ENCODE measurements at regions not wholly inside any gene's neighbourhood (a gene's known extent, or its start where the extent isn't known, plus 50 kb on each side); places are given as distances from the start of the nearest gene placed in this dataset.

GRCh38 chrX:34778916-34779315 lies 121.8 kb upstream of the TMEM47 start:
- no peak for DNase-seq (ENCODE audit: low read depth in 1 of 2, low spot score in 1 of 2)
- H3K4me3 ChIP-seq (replicated peaks; ENCODE audit: insufficient read depth, low read length), result no peak overlapping the region
- TF ChIP-seq CTCF (IDR thresholded peaks at IDR 0.05; ENCODE audit: insufficient read depth, low read length), result no peak
- no peak for TF ChIP-seq REST (IDR thresholded peaks at IDR 0.05; ENCODE audit: insufficient replicate concordance, low read depth)
- no peak for TF ChIP-seq GABPA (IDR thresholded peaks at IDR 0.05; ENCODE audit: low read depth)
- H3K27me3 ChIP-seq (ENCODE audit: insufficient read depth, poor library complexity, severe bottlenecking), result no peaks in the 10 kb centered on the region
- H3K27ac ChIP-seq (replicated peaks), result no peak overlapping the region

GRCh38 chrX:34790026-34790425 lies 132.9 kb upstream of the TMEM47 start:
- TF ChIP-seq GABPA (IDR thresholded peaks at IDR 0.05; ENCODE audit: low read depth) (no peak), REST (IDR thresholded peaks at IDR 0.05; ENCODE audit: insufficient replicate concordance, low read depth) (no peak), CTCF (IDR thresholded peaks at IDR 0.05; ENCODE audit: insufficient read depth, low read length) (no peak), SPI1 (IDR thresholded peaks at IDR 0.05; ENCODE audit: borderline replicate concordance, low read depth) (no peak), POLR2AphosphoS5 (IDR thresholded peaks at IDR 0.05; ENCODE audit: low read depth) (no peak)

GRCh38 chrX:34805951-34806350 lies 136.6 kb upstream of the FAM47B start:
- no peak overlapping the region for H3K27ac ChIP-seq (replicated peaks)
- no peaks in the 10 kb centered on the region for H3K27me3 ChIP-seq (ENCODE audit: insufficient read depth, poor library complexity, severe bottlenecking)
- no peak for TF ChIP-seq POLR2AphosphoS5 (IDR thresholded peaks at IDR 0.05; ENCODE audit: low read depth)
- TF ChIP-seq CTCF (IDR thresholded peaks at IDR 0.05; ENCODE audit: insufficient read depth, low read length), result no peak
- no peak for TF ChIP-seq SPI1 (IDR thresholded peaks at IDR 0.05; ENCODE audit: borderline replicate concordance, low read depth)
- TF ChIP-seq REST (IDR thresholded peaks at IDR 0.05; ENCODE audit: insufficient replicate concordance, low read depth), result no peak
- no peak for TF ChIP-seq GABPA (IDR thresholded peaks at IDR 0.05; ENCODE audit: low read depth)
- no peak for DNase-seq (ENCODE audit: low read depth in 1 of 2, low spot score in 1 of 2)
- no peak overlapping the region for H3K4me3 ChIP-seq (replicated peaks; ENCODE audit: insufficient read depth, low read length)

More at GRCh38 chrX:34790026-34790425, 132.9 kb upstream of the TMEM47 start:
- DNase-seq (ENCODE audit: low read depth in 1 of 2, low spot score in 1 of 2), result no peak
- H3K27me3 ChIP-seq (ENCODE audit: insufficient read depth, poor library complexity, severe bottlenecking), result no peaks in the 10 kb centered on the region
- no peak overlapping the region for H3K27ac ChIP-seq (replicated peaks)
- H3K4me3 ChIP-seq (replicated peaks; ENCODE audit: insufficient read depth, low read length), result no peak overlapping the region

Measured in HL-60 (cell line).